Activated CD8-positive, alpha-beta T cell treated with anti-CD3 and anti-CD28 coated beads, Interleukin-2, amount 10 ng/mL, durations not matched to agents 7 days and 5 days (primary cell): ENCODE measurements at regions not wholly inside any gene's neighbourhood (a gene's known extent, or its start where the extent isn't known, plus 50 kb on each side); places are given as distances from the start of the nearest gene placed in this dataset.
A peak's percentile ranks its signal among the peaks of the same experiment; 100 is the strongest.

Experiments
- ATAC-seq: fragments of 150-1000 bp; cut with Tn5 transposase; one replicate; pipeline ENCODE4 v1.10.0; 2021; ENCODE audit warnings: moderate library complexity
- CTCF ChIA-PET: fragments of 350-600 bp; sonication (Branson Sonifier 250); formaldehyde crosslinking; loops from one replicate; lab custom pipeline; 2021; ENCODE audit warnings: antibody characterized with exemption; lab: Charles Lee
- POLR2A ChIA-PET: fragments of 350-600 bp; sonication (Branson Sonifier 250); formaldehyde crosslinking; loops from one replicate; lab custom pipeline; 2021; ENCODE audit warnings: antibody characterized with exemption; lab: Charles Lee
- DNase-seq: peaks from one replicate; pipeline ENCODE4 v3.0.0-alpha.2; 2020
- H3K27ac Mint-ChIP-seq: one replicate; pipeline ENCODE4 v1.8.0; 2021; ENCODE audit warnings: mild to moderate bottlenecking, mixed read lengths
- H3K27me3 Mint-ChIP-seq: one replicate; pipeline ENCODE4 v1.8.0; 2021; ENCODE audit warnings: low read depth, mixed read lengths
- H3K36me3 Mint-ChIP-seq: one replicate; pipeline ENCODE4 v1.8.0; 2021; ENCODE audit warnings: low read depth, mixed read lengths
- H3K4me1 Mint-ChIP-seq: one replicate; pipeline ENCODE4 v1.8.0; 2021; ENCODE audit warnings: low read depth, mixed read lengths
- H3K4me3 Mint-ChIP-seq: one replicate; pipeline ENCODE4 v1.8.0; 2021; ENCODE audit warnings: mild to moderate bottlenecking, mixed read lengths
- H3K9me3 Mint-ChIP-seq: one replicate; pipeline ENCODE4 v1.8.0; 2022; ENCODE audit warnings: mixed read lengths; ENCODE audit not compliant: insufficient read depth

DNA sequence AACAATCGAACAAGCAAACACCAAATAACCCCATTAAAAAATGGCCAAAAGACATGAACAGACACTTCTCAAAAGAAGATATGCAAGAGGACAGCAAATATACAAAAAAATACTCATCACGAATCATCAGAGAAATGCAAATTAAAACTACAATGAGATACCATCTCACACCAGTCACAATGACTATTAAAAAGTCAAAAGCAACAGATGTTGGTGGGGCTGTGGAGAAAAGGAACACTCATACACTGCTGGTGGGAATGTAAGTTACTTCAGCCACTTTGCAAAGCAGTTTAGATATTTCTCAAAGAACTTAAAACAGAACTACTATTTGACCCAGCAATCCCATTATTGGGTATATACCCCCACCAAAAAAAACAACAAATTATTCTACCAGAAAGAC is 51.3 kb upstream of the FLI1 start:
- DNase-seq (no peak), ATAC-seq (no peak)
- no peak overlapping the region for H3K4me3 Mint-ChIP-seq
- H3K9me3 Mint-ChIP-seq, result no peaks in the 10 kb centered on the region
- peaks cover 4% of the 10 kb centered on the region for H3K36me3 Mint-ChIP-seq
- H3K27me3 Mint-ChIP-seq, result peaks cover 16% of the 10 kb centered on the region
- POLR2A ChIA-PET, result interaction anchor here (0.6 kb wide), 1 partner anchor 214 kb away, joined by 3 read pairs; no protein-coding TSS in a partner anchor
- H3K4me1 Mint-ChIP-seq, result peaks cover 14% of the 10 kb centered on the region
- no peak overlapping the region for H3K27ac Mint-ChIP-seq
- CTCF ChIA-PET, result no interaction called here

DNA sequence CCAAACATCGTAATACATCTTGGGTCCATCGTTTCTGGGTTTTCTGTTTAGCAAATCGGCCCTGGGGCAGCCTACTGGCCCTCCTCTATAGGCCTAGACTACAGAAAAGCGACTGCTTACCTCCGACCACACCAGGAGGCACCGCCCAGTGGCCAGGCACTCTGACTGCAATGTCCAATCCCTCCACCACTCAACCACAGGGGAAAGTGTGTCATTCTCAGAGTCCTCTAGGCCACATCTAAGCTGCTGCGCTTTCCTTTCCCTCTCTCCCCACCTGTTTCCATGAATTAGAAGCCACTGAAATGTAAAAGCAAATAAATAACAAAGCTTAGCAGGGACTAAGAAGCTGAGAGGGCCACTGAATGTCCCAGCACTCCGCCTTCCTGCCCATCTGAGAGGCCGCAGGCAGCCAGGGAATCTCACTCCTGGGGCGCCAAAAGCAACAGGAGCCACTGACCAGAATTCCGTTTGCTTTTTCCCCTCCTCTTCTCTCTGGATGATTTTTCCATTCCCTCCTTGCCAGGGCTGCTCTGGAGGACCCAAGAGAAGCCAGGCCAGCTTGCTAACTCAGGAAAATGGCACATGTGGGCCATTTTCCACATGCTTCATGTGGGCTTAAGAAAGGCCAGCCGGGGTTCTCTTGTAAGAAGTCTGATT is 50.1 kb upstream of the FLI1 start:
- Mint-ChIP-seq H3K27ac (no peak overlapping the region), H3K4me1 (peaks cover 7% of the 10 kb centered on the region), H3K27me3 (peaks cover 16% of the 10 kb centered on the region), H3K9me3 (no peaks in the 10 kb centered on the region), H3K4me3 (no peak overlapping the region), H3K36me3 (peaks cover 4% of the 10 kb centered on the region)
- ChIA-PET POLR2A (no interaction called here), CTCF (interaction anchor here (1.4 kb wide), 1 partner anchor 187 kb away, joined by 3 read pairs; no protein-coding TSS in a partner anchor)
- DNase-seq (no peak), ATAC-seq (peak; percentile 53)
